Astrocyte (in vitro differentiated cells and primary cell): ENCODE measurements at regions not wholly inside any gene's neighbourhood (a gene's known extent, or its start where the extent isn't known, plus 50 kb on each side); places are given as distances from the start of the nearest gene placed in this dataset.

Experiments used
- DNase-seq: peaks from one replicate; pipeline ENCODE4 v3.0.0-alpha.2; 2010; ENCODE audit warnings: low read depth
- FAIRE-seq: peaks from 2 replicates; lab custom pipeline; 2011; peaks lifted over from hg19 to GRCh38; lab: Jason Lieb, UNC
- H2AFZ ChIP-seq: 2 replicates; pipeline ENCODE4 v1.6.0; 2012; ENCODE audit warnings: low read depth, low read length, inconsistent platforms
- H3K27ac ChIP-seq: 2 replicates; pipeline ENCODE4 v1.5.1; 2011; ENCODE audit warnings: low read depth, low read length, inconsistent platforms
- H3K27me3 ChIP-seq: 2 replicates; pipeline ENCODE4 v1.6.0; 2011; ENCODE audit warnings: low read length, inconsistent platforms; ENCODE audit not compliant: insufficient read depth
- H3K36me3 ChIP-seq: 2 replicates; pipeline ENCODE4 v1.5.1; 2011; ENCODE audit warnings: low read length, inconsistent platforms; ENCODE audit not compliant: insufficient read depth
- H3K4me1 ChIP-seq: 2 replicates; pipeline ENCODE4 v1.5.1; 2011; ENCODE audit warnings: low read length, inconsistent platforms; ENCODE audit not compliant: insufficient read depth
- H3K4me2 ChIP-seq: 2 replicates; pipeline ENCODE4 v1.6.0; 2012; ENCODE audit warnings: low read length, inconsistent platforms
- H3K4me3 ChIP-seq: 2 replicates; pipeline ENCODE4 v1.5.1; 2011; ENCODE audit warnings: low read depth, mild to moderate bottlenecking, low read length, inconsistent platforms; ENCODE audit not compliant: insufficient read depth
- H3K79me2 ChIP-seq: 2 replicates; pipeline ENCODE4 v1.6.0; 2012; ENCODE audit warnings: mild to moderate bottlenecking, low read length, inconsistent platforms; ENCODE audit not compliant: insufficient read depth
- H3K9ac ChIP-seq: 2 replicates; pipeline ENCODE4 v1.6.0; 2012; ENCODE audit warnings: mild to moderate bottlenecking, low read length, inconsistent platforms
- H3K9me3 ChIP-seq: 2 replicates; pipeline ENCODE4 v1.5.1; 2012; ENCODE audit warnings: low read depth, mild to moderate bottlenecking, low read length, inconsistent platforms; ENCODE audit not compliant: insufficient read depth
- H4K20me1 ChIP-seq: 2 replicates; pipeline ENCODE4 v1.6.0; 2012; ENCODE audit warnings: low read length, inconsistent platforms; ENCODE audit not compliant: insufficient read depth
- H3K27ac Mint-ChIP-seq: one replicate; pipeline ENCODE4 v1.8.0; 2021; ENCODE audit warnings: mild to moderate bottlenecking, mixed read lengths; ENCODE audit not compliant: unreplicated experiment
- H3K27me3 Mint-ChIP-seq: one replicate; pipeline ENCODE4 v1.8.0; 2021; ENCODE audit warnings: low read depth, mixed read lengths; ENCODE audit not compliant: unreplicated experiment
- H3K36me3 Mint-ChIP-seq: one replicate; pipeline ENCODE4 v1.8.0; 2021; ENCODE audit warnings: low read depth, mixed read lengths; ENCODE audit not compliant: unreplicated experiment
- H3K4me1 Mint-ChIP-seq: one replicate; pipeline ENCODE4 v1.8.0; 2021; ENCODE audit warnings: low read depth, mixed read lengths; ENCODE audit not compliant: unreplicated experiment
- H3K4me3 Mint-ChIP-seq: one replicate; pipeline ENCODE4 v1.8.0; 2021; ENCODE audit warnings: mild to moderate bottlenecking, moderate library complexity, mixed read lengths; ENCODE audit not compliant: unreplicated experiment
- H3K9me3 Mint-ChIP-seq: one replicate; pipeline ENCODE4 v1.8.0; 2021; ENCODE audit warnings: mild to moderate bottlenecking, mixed read lengths; ENCODE audit not compliant: unreplicated experiment
- EZH2 ChIP-seq: IDR thresholded peaks from 2 replicates; pipeline ENCODE4 v1.6.1; 2012; ENCODE audit warnings: mild to moderate bottlenecking, low read length, inconsistent platforms; ENCODE audit not compliant: insufficient read depth
- TF ChIP-seq, protein P1 (sequence below): IDR thresholded peaks from 2 replicates; pipeline ENCODE4 v1.5.1; 2011; ENCODE audit warnings: low read depth, mild to moderate bottlenecking, inconsistent platforms, low read length, moderate library complexity; ENCODE audit not compliant: insufficient read depth

- no peak overlapping the region for H3K4me3 Mint-ChIP-seq
- no peak overlapping the region for H2AFZ ChIP-seq
- TF ChIP-seq, protein P1, sequence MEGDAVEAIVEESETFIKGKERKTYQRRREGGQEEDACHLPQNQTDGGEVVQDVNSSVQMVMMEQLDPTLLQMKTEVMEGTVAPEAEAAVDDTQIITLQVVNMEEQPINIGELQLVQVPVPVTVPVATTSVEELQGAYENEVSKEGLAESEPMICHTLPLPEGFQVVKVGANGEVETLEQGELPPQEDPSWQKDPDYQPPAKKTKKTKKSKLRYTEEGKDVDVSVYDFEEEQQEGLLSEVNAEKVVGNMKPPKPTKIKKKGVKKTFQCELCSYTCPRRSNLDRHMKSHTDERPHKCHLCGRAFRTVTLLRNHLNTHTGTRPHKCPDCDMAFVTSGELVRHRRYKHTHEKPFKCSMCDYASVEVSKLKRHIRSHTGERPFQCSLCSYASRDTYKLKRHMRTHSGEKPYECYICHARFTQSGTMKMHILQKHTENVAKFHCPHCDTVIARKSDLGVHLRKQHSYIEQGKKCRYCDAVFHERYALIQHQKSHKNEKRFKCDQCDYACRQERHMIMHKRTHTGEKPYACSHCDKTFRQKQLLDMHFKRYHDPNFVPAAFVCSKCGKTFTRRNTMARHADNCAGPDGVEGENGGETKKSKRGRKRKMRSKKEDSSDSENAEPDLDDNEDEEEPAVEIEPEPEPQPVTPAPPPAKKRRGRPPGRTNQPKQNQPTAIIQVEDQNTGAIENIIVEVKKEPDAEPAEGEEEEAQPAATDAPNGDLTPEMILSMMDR, result no peak
- no peak for TF ChIP-seq EZH2
- no peaks in the 10 kb centered on the region for H3K27me3 ChIP-seq
- peaks cover 7% of the 10 kb centered on the region for H3K27me3 Mint-ChIP-seq
- no peak overlapping the region for H3K4me2 ChIP-seq
- no peaks in the 10 kb centered on the region for H3K4me1 ChIP-seq
- DNase-seq (no peak), FAIRE-seq (no peak)
- peaks cover 2% of the 10 kb centered on the region for H3K9me3 Mint-ChIP-seq
- H3K4me3 ChIP-seq, result no peak overlapping the region
- H3K9ac ChIP-seq, result no peak overlapping the region
- no peaks in the 10 kb centered on the region for H3K36me3 ChIP-seq
- no peaks in the 10 kb centered on the region for H3K9me3 ChIP-seq
- no peaks in the 10 kb centered on the region for H3K4me1 Mint-ChIP-seq
- no peaks in the 10 kb centered on the region for H4K20me1 ChIP-seq
- no peaks in the 10 kb centered on the region for H3K36me3 Mint-ChIP-seq
- no peak overlapping the region for H3K27ac ChIP-seq
- H3K79me2 ChIP-seq, result no peaks in the 10 kb centered on the region
- H3K27ac Mint-ChIP-seq, result no peak overlapping the region
Observed at GRCh38 chr9:120338340-120338739, 241.6 kb downstream of the CDK5RAP2 start.

- no peaks in the 10 kb centered on the region for H3K4me1 Mint-ChIP-seq
- no peaks in the 10 kb centered on the region for H3K4me1 ChIP-seq
- no peak overlapping the region for H3K27ac ChIP-seq
- no peak overlapping the region for H3K4me2 ChIP-seq
- H3K9me3 Mint-ChIP-seq, result peaks cover 2% of the 10 kb centered on the region
- no peak overlapping the region for H3K4me3 Mint-ChIP-seq
- no peaks in the 10 kb centered on the region for H3K36me3 ChIP-seq
- H3K27me3 ChIP-seq, result no peaks in the 10 kb centered on the region
- FAIRE-seq (no peak), DNase-seq (no peak)
- H2AFZ ChIP-seq, result no peak overlapping the region
- TF ChIP-seq, protein P1, result no peak
- TF ChIP-seq EZH2, result no peak
- no peaks in the 10 kb centered on the region for H3K36me3 Mint-ChIP-seq
- H3K9ac ChIP-seq, result no peak overlapping the region
- peaks cover 7% of the 10 kb centered on the region for H3K27me3 Mint-ChIP-seq
- H3K4me3 ChIP-seq, result no peak overlapping the region
- H3K27ac Mint-ChIP-seq, result no peak overlapping the region
- no peaks in the 10 kb centered on the region for H4K20me1 ChIP-seq
- no peaks in the 10 kb centered on the region for H3K9me3 ChIP-seq
- H3K79me2 ChIP-seq, result no peaks in the 10 kb centered on the region
Observed at GRCh38 chr9:120337131-120337530, 242.8 kb downstream of the CDK5RAP2 start.

- Histone ChIP-seq H3K36me3 (no peaks in the 10 kb centered on the region), H3K79me2 (no peaks in the 10 kb centered on the region), H2AFZ (no peak overlapping the region), H3K9me3 (no peaks in the 10 kb centered on the region), H3K27me3 (no peaks in the 10 kb centered on the region), H3K9ac (no peak overlapping the region), H3K27ac (no peak overlapping the region), H4K20me1 (no peaks in the 10 kb centered on the region), H3K4me1 (no peaks in the 10 kb centered on the region), H3K4me3 (no peak overlapping the region), H3K4me2 (no peak overlapping the region)
- TF ChIP-seq, protein P1, result no peak
- no peak for TF ChIP-seq EZH2
- Mint-ChIP-seq H3K4me1 (no peaks in the 10 kb centered on the region), H3K4me3 (no peak overlapping the region), H3K27me3 (peaks cover 7% of the 10 kb centered on the region), H3K36me3 (no peaks in the 10 kb centered on the region), H3K9me3 (peaks cover 2% of the 10 kb centered on the region), H3K27ac (no peak overlapping the region)
- DNase-seq, result no peak
- no peak for FAIRE-seq
Observed at GRCh38 chr9:120336753-120337090, 243.2 kb downstream of the CDK5RAP2 start.
